AG04449 (cell line): ENCODE measurements at regions not wholly inside any gene's neighbourhood (a gene's known extent, or its start where the extent isn't known, plus 50 kb on each side); places are given as distances from the start of the nearest gene placed in this dataset.

ENCODE experiments used
- CTCF ChIA-PET: fragments of 350-600 bp; formaldehyde crosslinking; extraction: SDS; loops from one replicate; lab custom pipeline; 2021; ENCODE audit warnings: antibody characterized with exemption; lab: Yijun Ruan, JAX
- POLR2A ChIA-PET: fragments of 400-600, 350-600 bp; formaldehyde crosslinking; extraction: SDS; loops from one replicate; lab custom pipeline; 2020; ENCODE audit warnings: antibody characterized with exemption, inconsistent platforms; lab: Yijun Ruan, JAX
- DNase-seq: peaks from one replicate; pipeline ENCODE4 v3.0.0-alpha.2; 2010; ENCODE audit warnings: low read depth, low spot score
- H3K4me3 ChIP-seq: 2 replicates; pipeline ENCODE4 v1.5.1; 2011; ENCODE audit warnings: low read depth, mild to moderate bottlenecking, control low read depth, low read length
- CTCF ChIP-seq: IDR thresholded peaks from one replicate; pipeline ENCODE4 v1.5.1; 2011; ENCODE audit warnings: mild to moderate bottlenecking, moderate library complexity, low read length, control low read depth, inconsistent platforms; ENCODE audit not compliant: insufficient read depth; ENCODE audit errors: missing control alignments

GRCh38 chr2:40544072-40544471 is 92.2 kb upstream of the SLC8A1 start:
- ChIA-PET POLR2A (no interaction called here), CTCF (interaction anchor here (1.1 to 1.3 kb wide), 2 partner anchors 11 to 15 kb away, joined by 3 to 7 read pairs; no protein-coding TSS in a partner anchor)
- DNase-seq = no peak
- no peak overlapping the region for H3K4me3 ChIP-seq
- TF ChIP-seq CTCF = no peak

DNA sequence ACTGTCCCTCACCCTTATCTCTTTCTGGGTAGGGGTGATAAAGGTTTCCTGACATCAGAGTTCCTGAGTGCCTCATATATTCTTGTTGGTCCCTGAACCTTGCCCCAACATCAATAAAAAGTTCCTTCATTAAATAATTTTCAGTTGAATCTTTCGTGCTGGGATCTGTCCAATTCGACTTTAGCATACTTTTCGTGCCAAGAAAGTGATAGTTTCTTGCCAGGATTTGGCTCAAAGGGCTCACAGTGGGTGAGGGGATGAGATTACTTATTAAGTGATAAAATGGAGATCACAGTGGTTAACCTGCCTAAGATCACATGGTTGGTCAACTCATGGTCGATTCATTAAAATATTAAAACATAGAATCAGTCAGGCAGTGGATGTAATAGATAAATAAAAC is 93.8 kb upstream of the SLC8A1 start:
- no peak overlapping the region for H3K4me3 ChIP-seq
- ChIA-PET POLR2A (no interaction called here), CTCF (interaction anchor here (2.0 kb wide), 1 partner anchor 10 kb away, joined by 7 read pairs; no protein-coding TSS in a partner anchor)
- no peak for DNase-seq
- no peak for TF ChIP-seq CTCF

DNA sequence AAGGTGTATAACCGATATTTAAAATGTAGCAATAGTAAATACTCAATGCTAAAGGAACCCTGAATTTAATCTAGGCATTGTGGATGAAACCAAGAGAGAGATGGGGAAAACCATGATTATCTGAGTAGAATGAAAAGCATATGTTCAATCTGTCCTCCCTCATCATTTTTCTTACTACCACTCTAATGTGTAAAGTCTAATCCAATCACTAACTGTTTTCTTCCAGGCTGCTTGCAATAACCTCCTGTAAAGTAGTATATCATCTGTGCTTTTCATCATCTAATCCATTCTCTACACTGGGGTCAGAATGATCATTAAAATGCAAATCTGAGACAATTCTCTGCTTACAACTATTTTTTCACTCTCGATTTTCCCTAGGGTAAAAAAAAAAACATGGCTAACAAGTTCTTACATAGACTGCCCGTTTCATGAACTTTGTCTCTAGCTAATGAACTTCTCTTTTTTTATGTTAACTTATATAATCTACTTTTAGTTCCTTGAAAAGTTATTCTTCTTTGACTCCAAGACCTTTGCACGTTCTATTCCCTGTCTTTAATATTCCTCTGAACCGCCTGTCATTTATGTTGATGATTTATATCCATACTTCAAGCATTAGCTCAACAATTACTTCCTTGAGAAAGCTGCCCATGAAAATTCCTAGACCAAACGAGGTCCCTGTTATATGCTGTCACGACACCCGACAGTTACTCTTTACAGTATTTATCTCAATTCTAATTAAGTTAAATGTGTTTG is 94.7 kb upstream of the SLC8A1 start:
- DNase-seq = no peak
- CTCF ChIA-PET = interaction anchor here (2.0 kb wide), 1 partner anchor 9 kb away, joined by 7 read pairs; no protein-coding TSS in a partner anchor
- no peak for TF ChIP-seq CTCF
- POLR2A ChIA-PET = no interaction called here
- H3K4me3 ChIP-seq = no peak overlapping the region

DNA sequence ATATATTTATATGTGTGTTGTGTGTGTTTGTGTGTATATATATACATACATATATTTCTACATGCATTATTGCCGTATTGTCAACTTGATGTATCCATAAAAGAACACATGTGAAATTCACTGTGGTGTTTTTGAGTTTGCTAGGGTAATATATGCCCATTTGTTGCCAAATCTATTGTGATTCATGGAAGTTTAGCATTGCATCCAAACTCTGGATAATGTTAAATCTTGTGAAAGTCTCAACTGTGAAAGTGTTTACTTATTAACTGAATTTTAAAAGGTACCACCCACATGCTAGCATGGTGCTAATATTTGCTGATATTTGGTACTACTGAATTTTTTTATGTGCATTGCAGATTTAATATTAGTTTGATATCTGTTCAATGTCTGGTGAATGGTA is 96.6 kb upstream of the SLC8A1 start:
- no peak overlapping the region for H3K4me3 ChIP-seq
- DNase-seq = no peak
- no peak for TF ChIP-seq CTCF
- CTCF ChIA-PET = no interaction called here
- POLR2A ChIA-PET = no interaction called here

DNA sequence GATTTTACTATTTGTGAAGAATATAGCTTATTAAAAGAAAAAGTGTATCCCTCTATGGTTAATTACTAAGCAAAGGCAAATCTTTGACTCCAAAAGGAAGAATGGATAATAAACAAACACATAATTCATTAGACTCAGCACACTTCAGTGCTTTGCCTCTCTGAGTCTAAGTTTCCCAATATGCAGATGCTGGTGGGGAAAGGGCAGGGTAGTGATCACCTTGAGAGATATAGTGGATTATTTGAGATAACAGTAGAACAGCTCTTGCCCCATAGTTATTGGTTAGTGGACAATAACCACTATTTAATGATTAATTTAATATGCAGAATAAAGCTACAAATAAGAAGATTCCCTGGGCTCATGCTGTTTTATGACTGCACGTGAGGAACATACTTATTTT is 98.2 kb upstream of the SLC8A1 start:
- H3K4me3 ChIP-seq = no peak overlapping the region
- POLR2A ChIA-PET = no interaction called here
- CTCF ChIA-PET = no interaction called here
- no peak for TF ChIP-seq CTCF
- no peak for DNase-seq

- ChIA-PET CTCF (interaction anchor here (1.5 to 1.6 kb wide), 2 partner anchors 9 to 14 kb away, joined by 4 to 5 read pairs; no protein-coding TSS in a partner anchor), POLR2A (no interaction called here)
- TF ChIP-seq CTCF = no peak
- H3K4me3 ChIP-seq = no peak overlapping the region
- DNase-seq = no peak
Measured at GRCh38 chr2:40551081-40551480, 99.2 kb upstream of the SLC8A1 start.
